H9 (cell line): ENCODE measurements at regions not wholly inside any gene's neighbourhood (a gene's known extent, or its start where the extent isn't known, plus 50 kb on each side); places are given as distances from the start of the nearest gene placed in this dataset.

ENCODE experiments used
- DNase-seq: peaks from one replicate; pipeline ENCODE4 v3.0.0-alpha.2; 2017
- H2AFZ ChIP-seq: one replicate; pipeline ENCODE4 v1.6.1; 2013; ENCODE audit warnings: mild to moderate bottlenecking, low read length, control low read depth, moderate library complexity
- H2AK5ac ChIP-seq: 2 replicates; pipeline ENCODE4 v1.6.1; 2013; ENCODE audit warnings: low read length, control low read depth, mixed read lengths; ENCODE audit not compliant: insufficient read length
- H2BK120ac ChIP-seq: one replicate; pipeline ENCODE4 v1.6.1; 2013; ENCODE audit warnings: low read depth, mild to moderate bottlenecking, low read length, control low read depth, inconsistent platforms; ENCODE audit not compliant: poor library complexity, severe bottlenecking
- H2BK12ac ChIP-seq: 2 replicates; pipeline ENCODE4 v1.6.1; 2013; ENCODE audit warnings: low read length, control low read depth, mixed read lengths, low read depth; ENCODE audit not compliant: insufficient read length
- H2BK15ac ChIP-seq: 2 replicates; pipeline ENCODE4 v1.6.1; 2013; ENCODE audit warnings: low read depth, low read length, control low read depth
- H2BK20ac ChIP-seq: one replicate; pipeline ENCODE4 v1.6.1; 2013; ENCODE audit warnings: low read depth, mild to moderate bottlenecking, low read length, control low read depth, inconsistent platforms; ENCODE audit not compliant: poor library complexity, severe bottlenecking
- H2BK5ac ChIP-seq: 2 replicates; pipeline ENCODE4 v1.6.1; 2013; ENCODE audit warnings: low read length, control low read depth, mixed read lengths; ENCODE audit not compliant: insufficient read length
- H3K14ac ChIP-seq: 2 replicates; pipeline ENCODE4 v1.6.1; 2013; ENCODE audit warnings: low read length, control low read depth; ENCODE audit not compliant: insufficient read depth
- H3K18ac ChIP-seq: 2 replicates; pipeline ENCODE4 v1.6.1; 2013; ENCODE audit warnings: low read depth, mild to moderate bottlenecking, mixed read lengths, low read length, control low read depth; ENCODE audit not compliant: insufficient read length
- H3K23ac ChIP-seq: 2 replicates; pipeline ENCODE4 v1.6.1; 2013; ENCODE audit warnings: low read length, control low read depth, mixed read lengths, low read depth; ENCODE audit not compliant: insufficient read length
- H3K23me2 ChIP-seq: 2 replicates; pipeline ENCODE4 v1.6.1; 2013; ENCODE audit warnings: low read depth, mild to moderate bottlenecking, mixed read lengths, low read length, control low read depth; ENCODE audit not compliant: insufficient read length, poor library complexity, severe bottlenecking
- H3K27ac ChIP-seq: 2 replicates; pipeline ENCODE4 v1.5.1; 2013; ENCODE audit warnings: low read length, control low read depth, mixed read lengths, low read depth; ENCODE audit not compliant: insufficient read length
- H3K27me3 ChIP-seq: 2 replicates; pipeline ENCODE4 v1.6.1; 2013; ENCODE audit warnings: low read length, control low read depth, inconsistent platforms; ENCODE audit not compliant: insufficient read depth
- H3K4ac ChIP-seq: 2 replicates; pipeline ENCODE4 v1.6.1; 2013; ENCODE audit warnings: low read depth, mild to moderate bottlenecking, control low read depth, inconsistent platforms, low read length, moderate library complexity
- H3K4me1 ChIP-seq: 2 replicates; pipeline ENCODE4 v1.6.1; 2013; ENCODE audit warnings: low read length, control low read depth, inconsistent platforms; ENCODE audit not compliant: insufficient read depth
- H3K4me2 ChIP-seq: 2 replicates; pipeline ENCODE4 v1.6.1; 2013; ENCODE audit warnings: low read length, control low read depth, mixed read lengths; ENCODE audit not compliant: insufficient read length, insufficient read depth
- H3K56ac ChIP-seq: 2 replicates; pipeline ENCODE4 v1.6.1; 2013; ENCODE audit warnings: low read depth, mild to moderate bottlenecking, mixed read lengths, low read length, control low read depth; ENCODE audit not compliant: insufficient read length
- H3K79me1 ChIP-seq: 2 replicates; pipeline ENCODE4 v1.6.1; 2013; ENCODE audit warnings: low read depth, mild to moderate bottlenecking, moderate library complexity, low read length, control low read depth, inconsistent platforms; ENCODE audit not compliant: insufficient read depth, poor library complexity, severe bottlenecking
- H3K79me2 ChIP-seq: 2 replicates; pipeline ENCODE4 v1.6.1; 2013; ENCODE audit warnings: low read length, control low read depth, inconsistent platforms; ENCODE audit not compliant: insufficient read depth
- H3K9ac ChIP-seq: 2 replicates; pipeline ENCODE4 v1.6.1; 2013; ENCODE audit warnings: low read length, control low read depth, mixed read lengths; ENCODE audit not compliant: insufficient read length; ENCODE audit errors: extremely low read depth
- H3K9me3 ChIP-seq: one replicate; pipeline ENCODE4 v1.6.1; 2013; ENCODE audit warnings: low read depth, low read length, inconsistent platforms; ENCODE audit not compliant: control insufficient read depth
- H3T11ph ChIP-seq: one replicate; pipeline ENCODE4 v1.6.1; 2013; ENCODE audit warnings: mild to moderate bottlenecking, low read length, control low read depth, inconsistent platforms
- H4K20me1 ChIP-seq: one replicate; pipeline ENCODE4 v1.6.1; 2013; ENCODE audit not compliant: control insufficient read depth, insufficient read length, insufficient read depth
- H4K5ac ChIP-seq: 2 replicates; pipeline ENCODE4 v1.6.1; 2013; ENCODE audit warnings: low read depth, mild to moderate bottlenecking, mixed read lengths, low read length, control low read depth; ENCODE audit not compliant: insufficient read length
- H4K8ac ChIP-seq: replicated peaks from 2 replicates; pipeline ENCODE4 v1.6.1; 2013; ENCODE audit warnings: low read length, control low read depth, mixed read lengths, low read depth; ENCODE audit not compliant: insufficient read length
- H4K91ac ChIP-seq: 2 replicates; pipeline ENCODE4 v1.6.1; 2013; ENCODE audit warnings: low read depth, mild to moderate bottlenecking, moderate library complexity, mixed read lengths, low read length, control low read depth; ENCODE audit not compliant: insufficient read length
- H3K27ac Mint-ChIP-seq, 3 experiments: 2 replicates in 2 of 3; 3 replicates in 1 of 3; pipeline ENCODE4 v1.8.0; 2020 to 2021; ENCODE audit warnings: mixed read lengths in 3 of 3, mild to moderate bottlenecking in 1 of 3, moderate library complexity in 1 of 3
- H3K27me3 Mint-ChIP-seq: 2 replicates; pipeline ENCODE4 v1.8.0; 2021; ENCODE audit warnings: low read depth, mild to moderate bottlenecking, moderate library complexity, mixed read lengths
- H3K36me3 Mint-ChIP-seq, 3 experiments: 2 replicates in 2 of 3; 3 replicates in 1 of 3; pipeline ENCODE4 v1.8.0; 2020 to 2021; ENCODE audit warnings: low read depth in 3 of 3, mixed read lengths in 3 of 3; ENCODE audit not compliant: insufficient read depth in 1 of 3
- H3K4me1 Mint-ChIP-seq, 2 experiments: 2 replicates each; pipeline ENCODE4 v1.8.0; 2020; ENCODE audit warnings: mixed read lengths in 2 of 2
- H3K4me3 Mint-ChIP-seq, 2 experiments: 2 replicates in 1 of 2; 3 replicates in 1 of 2; pipeline ENCODE4 v1.8.0; 2020 to 2021; ENCODE audit warnings: mild to moderate bottlenecking in 2 of 2, mixed read lengths in 2 of 2, moderate library complexity in 1 of 2
- H3K9me3 Mint-ChIP-seq, 2 experiments: 2 replicates in 1 of 2; 3 replicates in 1 of 2; pipeline ENCODE4 v1.8.0; 2020; ENCODE audit warnings: mild to moderate bottlenecking in 2 of 2, mixed read lengths in 2 of 2, moderate library complexity in 1 of 2
- WGBS: extraction: QIAGEN DNeasy Blood & Tissue Kit; methylation state at CpG from one replicate; pipeline ENCODE4 v1.1.7; 2013; ENCODE audit warnings: missing lambda C conversion rate, low lambda C conversion rate, mixed read lengths; ENCODE audit not compliant: insufficient read length; ENCODE audit errors: extremely low coverage; 5-methylcytosine and 5-hydroxymethylcytosine counted together
- TF ChIP-seq, protein P1 (sequence below): fragments of 200-600 bp; sonication (generic); conservative IDR thresholded peaks from 3 replicates; pipeline ENCODE4 v1.8.0; 2021; ENCODE audit warnings: antibody characterized with exemption, mild to moderate bottlenecking

DNA sequence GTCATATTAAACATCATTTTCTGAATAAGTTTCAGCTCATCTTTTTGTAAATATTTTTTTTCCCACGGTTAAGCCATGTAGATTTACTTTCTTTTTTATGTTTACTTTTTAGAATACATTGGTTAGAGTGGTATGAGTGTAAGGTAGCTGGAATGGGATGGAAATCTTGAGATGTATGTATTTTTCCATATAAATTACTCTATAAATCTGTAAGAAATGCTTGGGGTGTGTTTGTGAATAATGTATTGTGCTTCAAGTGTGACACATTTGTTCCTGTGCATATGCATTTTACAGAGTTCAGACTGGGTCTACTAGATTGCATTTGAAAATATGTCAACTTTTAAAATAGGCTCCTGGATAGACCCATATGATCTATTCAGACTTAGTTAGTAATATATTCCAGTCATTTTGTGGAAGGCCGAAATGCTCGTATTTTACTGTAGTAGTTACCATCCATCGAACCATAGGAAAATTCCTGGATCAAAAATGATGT is 756.8 kb downstream of the RAPGEF2 start:
- Histone ChIP-seq H3T11ph (no peak overlapping the region), H4K91ac (no peak overlapping the region), H3K23ac (no peak overlapping the region), H3K4me1 (peaks cover 4% of the 10 kb centered on the region; the same call in 1 of the 2 replicates), H4K20me1 (no peaks in the 10 kb centered on the region), H3K14ac (no peak overlapping the region), H3K9me3 (no peaks in the 10 kb centered on the region), H4K8ac (no peak overlapping the region), H2AK5ac (no peak overlapping the region), H3K79me1 (no peaks in the 10 kb centered on the region), H3K79me2 (no peaks in the 10 kb centered on the region), H3K27ac (no peak overlapping the region), H2AFZ (no peak overlapping the region), H4K5ac (no peak overlapping the region), H3K56ac (no peak overlapping the region), H3K4me2 (no peak overlapping the region), H2BK12ac (no peak overlapping the region), H3K9ac (no peak overlapping the region), H2BK120ac (no peak overlapping the region), H2BK15ac (no peak overlapping the region), H2BK5ac (no peak overlapping the region), H3K18ac (no peak overlapping the region), H2BK20ac (no peak overlapping the region), H3K4ac (no peak overlapping the region), H3K23me2 (no peaks in the 10 kb centered on the region), H3K27me3 (no peaks in the 10 kb centered on the region)
- H3K4me1 Mint-ChIP-seq: peaks cover 4 to 10% of the 10 kb centered on the region in 2 experiments
- DNase-seq: no peak
- H3K27ac Mint-ChIP-seq: no peak overlapping the region
- H3K9me3 Mint-ChIP-seq: no peaks in the 10 kb centered on the region
- no peaks in the 10 kb centered on the region for H3K36me3 Mint-ChIP-seq
- no peak overlapping the region for H3K4me3 Mint-ChIP-seq
- H3K27me3 Mint-ChIP-seq: no peaks in the 10 kb centered on the region
- TF ChIP-seq, protein P1, sequence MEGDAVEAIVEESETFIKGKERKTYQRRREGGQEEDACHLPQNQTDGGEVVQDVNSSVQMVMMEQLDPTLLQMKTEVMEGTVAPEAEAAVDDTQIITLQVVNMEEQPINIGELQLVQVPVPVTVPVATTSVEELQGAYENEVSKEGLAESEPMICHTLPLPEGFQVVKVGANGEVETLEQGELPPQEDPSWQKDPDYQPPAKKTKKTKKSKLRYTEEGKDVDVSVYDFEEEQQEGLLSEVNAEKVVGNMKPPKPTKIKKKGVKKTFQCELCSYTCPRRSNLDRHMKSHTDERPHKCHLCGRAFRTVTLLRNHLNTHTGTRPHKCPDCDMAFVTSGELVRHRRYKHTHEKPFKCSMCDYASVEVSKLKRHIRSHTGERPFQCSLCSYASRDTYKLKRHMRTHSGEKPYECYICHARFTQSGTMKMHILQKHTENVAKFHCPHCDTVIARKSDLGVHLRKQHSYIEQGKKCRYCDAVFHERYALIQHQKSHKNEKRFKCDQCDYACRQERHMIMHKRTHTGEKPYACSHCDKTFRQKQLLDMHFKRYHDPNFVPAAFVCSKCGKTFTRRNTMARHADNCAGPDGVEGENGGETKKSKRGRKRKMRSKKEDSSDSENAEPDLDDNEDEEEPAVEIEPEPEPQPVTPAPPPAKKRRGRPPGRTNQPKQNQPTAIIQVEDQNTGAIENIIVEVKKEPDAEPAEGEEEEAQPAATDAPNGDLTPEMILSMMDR: no peak
- no CpG with 5 or more reads among the region's 4 CpGs for WGBS
